GM12878 (cell line): ENCODE measurements at regions not wholly inside any gene's neighbourhood (a gene's known extent, or its start where the extent isn't known, plus 50 kb on each side); places are given as distances from the start of the nearest gene placed in this dataset.

Source experiments
- ATAC-seq: fragments of 200-7000 bp; cut with Tn5 transposase; 3 replicates; pipeline ENCODE4 v1.9.1; 2020; ENCODE audit warnings: mild to moderate bottlenecking, moderate library complexity
- BruUV-seq: library from RNA; stranded (reverse); fragments of 400-500 nt; replicated peaks from 2 replicates; lab custom pipeline; 2021; lab: Mats Ljungman, UMichigan
- CTCF ChIA-PET: fragments of 300-600 bp; sonication (Branson Sonifier 250); formaldehyde crosslinking; extraction: SDS; loops from one replicate; lab custom pipeline; 2021; ENCODE audit warnings: inconsistent platforms; lab: Yijun Ruan, JAX
- POLR2A ChIA-PET: fragments of 350-600 bp; formaldehyde crosslinking; extraction: SDS; loops from one replicate; lab custom pipeline; 2021; ENCODE audit warnings: inconsistent platforms; lab: Charles Lee
- RAD21 ChIA-PET: fragments of 300-600 bp; sonication (Branson Sonifier 250); formaldehyde crosslinking; loops from one replicate; lab custom pipeline; 2023; ENCODE audit warnings: antibody characterized with exemption; ENCODE audit not compliant: unreplicated experiment; lab: Charles Lee
- SMC1A ChIA-PET: fragments of 300-600 bp; sonication (Branson Sonifier 250); formaldehyde crosslinking; loops from one replicate; lab custom pipeline; 2023; ENCODE audit not compliant: unreplicated experiment, uncharacterized antibody; lab: Charles Lee
- DNase-seq: peaks from one replicate; pipeline ENCODE4 v3.0.0-alpha.2; 2011; ENCODE audit warnings: low read depth, low spot score
- FAIRE-seq: peaks from 3 replicates; lab custom pipeline; 2011; peaks lifted over from hg19 to GRCh38; lab: Jason Lieb, UNC
- H2AFZ ChIP-seq: 2 replicates; pipeline ENCODE4 v1.6.0; 2011; ENCODE audit warnings: low read depth, low read length, control low read depth; ENCODE audit not compliant: control insufficient read depth
- H3K27ac ChIP-seq: 2 replicates; pipeline ENCODE4 v1.5.1; 2011; ENCODE audit warnings: control low read depth; ENCODE audit not compliant: control insufficient read depth, insufficient read depth
- H3K27me3 ChIP-seq, 2 experiments: replicated peaks in 1 of 2; 2 replicates each; pipeline versions ENCODE4 v1.6.0 to v1.6.1; 2011; ENCODE audit warnings: low read length in 1 of 2; ENCODE audit not compliant: control insufficient read depth in 2 of 2, insufficient read depth in 2 of 2
- H3K36me3 ChIP-seq, 2 experiments: 2 replicates each; pipeline ENCODE4 v1.5.1; 2011; ENCODE audit warnings: low read length in 1 of 2; ENCODE audit not compliant: control insufficient read depth in 2 of 2, insufficient read depth in 2 of 2
- H3K4me1 ChIP-seq: 2 replicates; pipeline ENCODE4 v1.6.1; 2011; ENCODE audit warnings: mild to moderate bottlenecking, low read length, moderate library complexity, mixed read lengths; ENCODE audit not compliant: control insufficient read depth, insufficient read depth
- H3K4me2 ChIP-seq: 2 replicates; pipeline ENCODE4 v1.6.0; 2011; ENCODE audit warnings: control low read depth; ENCODE audit not compliant: control insufficient read depth, insufficient read depth
- H3K4me3 ChIP-seq: fragments of 200-600 bp; sonication (generic); 2 replicates; pipeline ENCODE4 v1.5.1; 2016
- H3K79me2 ChIP-seq: 2 replicates; pipeline ENCODE4 v1.6.0; 2011; ENCODE audit warnings: low read length; ENCODE audit not compliant: control insufficient read depth, insufficient read depth
- H3K9ac ChIP-seq: 2 replicates; pipeline ENCODE4 v1.8.0; 2011; ENCODE audit warnings: low read length, control low read depth, mixed read lengths; ENCODE audit not compliant: control insufficient read depth, insufficient read depth
- H3K9me3 ChIP-seq: replicated peaks from 3 replicates; pipeline ENCODE4 v1.5.1; 2011; ENCODE audit warnings: mild to moderate bottlenecking, low read length; ENCODE audit not compliant: control insufficient read depth, insufficient read depth
- H4K20me1 ChIP-seq: 2 replicates; pipeline ENCODE4 v1.6.0; 2011; ENCODE audit not compliant: control insufficient read depth, insufficient read depth
- HDAC2 ChIP-seq: fragments of 200-600 bp; sonication (generic); IDR thresholded peaks from 2 replicates; pipeline ENCODE4 v1.6.1; 2017
- MEF2B ChIP-seq: fragments of 450-650 bp; IDR thresholded peaks from 2 replicates; pipeline ENCODE4 v1.6.1; 2018; ENCODE audit warnings: mild to moderate bottlenecking, moderate library complexity; ENCODE audit not compliant: partially characterized antibody, poor library complexity, severe bottlenecking
- MTA3 ChIP-seq: IDR thresholded peaks from 2 replicates; pipeline ENCODE4 v1.6.1; 2012; ENCODE audit warnings: low read length, inconsistent platforms, borderline replicate concordance
- RCOR1 ChIP-seq: conservative IDR thresholded peaks from 2 replicates; pipeline ENCODE4 v1.6.1; 2012; ENCODE audit warnings: low read depth, low read length, improper control_type of control experiment
- YY1 ChIP-seq: IDR thresholded peaks from 2 replicates; pipeline ENCODE4 v1.6.1; 2011; ENCODE audit warnings: low read depth, mild to moderate bottlenecking, low read length
- ZNF687 ChIP-seq: fragments of 450-650 bp; IDR thresholded peaks from 2 replicates; pipeline ENCODE4 v1.6.1; 2017; ENCODE audit warnings: mild to moderate bottlenecking, moderate library complexity
- WGBS: methylation state at CpG from one replicate; pipeline ENCODE4 v1.1.6; 2016; ENCODE audit warnings: low lambda C conversion rate; ENCODE audit not compliant: insufficient replicate concordance, insufficient coverage; ENCODE audit errors: missing lambda C conversion rate; 5-methylcytosine and 5-hydroxymethylcytosine counted together
- in situ Hi-C: fragments of 300-500 bp; cut with MboI; formaldehyde crosslinking; loops from 9 replicates; pipeline ENCODE4 v1.14.3; 2018; ENCODE audit warnings: mixed read lengths
- intact Hi-C: fragments of 100-400 bp; cut with micrococcal nuclease; formaldehyde crosslinking; loops from one replicate; pipeline ENCODE4 v1.14.2; 2022; ENCODE audit not compliant: unreplicated experiment
- TF ChIP-seq, protein P1 (sequence below): IDR thresholded peaks from 2 replicates; pipeline ENCODE4 v1.6.1; 2011; ENCODE audit warnings: low read depth, low read length, improper control_type of control experiment, borderline replicate concordance

- no peak for TF ChIP-seq ZNF687
These were observed 203.5 kb upstream of the ZNF32 start (continued) for GRCh38 chr10:43852149-43852548.

- in situ Hi-C loops = loop anchor here (25.0 kb wide), 2 partner anchors 89 to 364 kb away; no protein-coding TSS in a partner anchor
- RAD21 ChIA-PET = no interaction called here
- H3K36me3 ChIP-seq = no peaks in the 10 kb centered on the region
These were observed 202.3 kb upstream of the ZNF32 start for GRCh38 chr10:43851030-43851429.

More at GRCh38 chr10:43851030-43851429, 202.3 kb upstream of the ZNF32 start:
- no peaks in the 10 kb centered on the region for H3K27me3 ChIP-seq
- no peak overlapping the region for H3K27ac ChIP-seq
- no peaks in the 10 kb centered on the region for H4K20me1 ChIP-seq
- H3K9ac ChIP-seq = no peak overlapping the region
- intact Hi-C loops = no loop called here
- ChIA-PET POLR2A (no interaction called here), CTCF (no interaction called here), SMC1A (interaction anchor here (0.8 kb wide), 1 partner anchor 26 kb away, joined by 3 read pairs; no protein-coding TSS in a partner anchor)
- no peak overlapping the region for H3K4me3 ChIP-seq
- no peak for FAIRE-seq
- H3K4me2 ChIP-seq = no peak overlapping the region
- no peaks in the 10 kb centered on the region; the same call in 1 of the 2 replicates for H3K4me1 ChIP-seq
- no peak overlapping the region for H2AFZ ChIP-seq
- DNase-seq = no peak
- TF ChIP-seq MTA3 (no peak), MEF2B (no peak), HDAC2 (no peak), YY1 (no peak), RCOR1 (no peak)
- TF ChIP-seq, protein P1, sequence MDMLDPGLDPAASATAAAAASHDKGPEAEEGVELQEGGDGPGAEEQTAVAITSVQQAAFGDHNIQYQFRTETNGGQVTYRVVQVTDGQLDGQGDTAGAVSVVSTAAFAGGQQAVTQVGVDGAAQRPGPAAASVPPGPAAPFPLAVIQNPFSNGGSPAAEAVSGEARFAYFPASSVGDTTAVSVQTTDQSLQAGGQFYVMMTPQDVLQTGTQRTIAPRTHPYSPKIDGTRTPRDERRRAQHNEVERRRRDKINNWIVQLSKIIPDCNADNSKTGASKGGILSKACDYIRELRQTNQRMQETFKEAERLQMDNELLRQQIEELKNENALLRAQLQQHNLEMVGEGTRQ = no peak
- no TSS peak for BruUV-seq
- no peaks in the 10 kb centered on the region for H3K79me2 ChIP-seq
- WGBS = 27% methylated on average over 3 of the region's 3 CpGs
- no peaks in the 10 kb centered on the region for H3K9me3 ChIP-seq
- ATAC-seq = no peak
